ENCODE measurements at regions not wholly inside any gene's neighbourhood (a gene's known extent, or its start where the extent isn't known, plus 50 kb on each side); places are given as distances from the start of the nearest gene placed in this dataset.

- TF ChIP-seq CTCF (IDR thresholded peaks at IDR 0.05), result no peak
Measured at GRCh38 chr11:29214833-29215232, 802.0 kb downstream of the KCNA4 start.

GRCh38 chr11:29211202-29211601, 805.6 kb downstream of the KCNA4 start:
- TF ChIP-seq CTCF (IDR thresholded peaks at IDR 0.05), result no peak

GRCh38 chr11:29210426-29210825, 806.4 kb downstream of the KCNA4 start:
- TF ChIP-seq CTCF (IDR thresholded peaks at IDR 0.05), result no peak

- no peak for TF ChIP-seq CTCF (IDR thresholded peaks at IDR 0.05)
Measured at GRCh38 chr11:29208117-29208516, 808.7 kb downstream of the KCNA4 start.

GRCh38 chr11:29200791-29201562, 815.9 kb downstream of the KCNA4 start:
- TF ChIP-seq CTCF (IDR thresholded peaks at IDR 0.05), result no peak

GRCh38 chr11:29190313-29190712, 826.5 kb downstream of the KCNA4 start:
- no peak for TF ChIP-seq CTCF (IDR thresholded peaks at IDR 0.05)

GRCh38 chr11:29187215-29187614, 829.6 kb downstream of the KCNA4 start:
- TF ChIP-seq CTCF (IDR thresholded peaks at IDR 0.05), result no peak

Measured in LNCAP (cell line).